WTC11 (cell line): ENCODE measurements at regions not wholly inside any gene's neighbourhood (a gene's known extent, or its start where the extent isn't known, plus 50 kb on each side); places are given as distances from the start of the nearest gene placed in this dataset.

Source experiments
- ATAC-seq: fragments of 200-7000 bp; cut with Tn5 transposase; 2 replicates; pipeline ENCODE4 v1.10.0; 2021; ENCODE audit warnings: mild to moderate bottlenecking, moderate library complexity
- CTCF ChIA-PET: fragments of 300-600 bp; sonication (Branson Sonifier 250); formaldehyde crosslinking; loops from one replicate; lab custom pipeline; 2021; ENCODE audit warnings: antibody characterized with exemption; lab: Charles Lee
- POLR2A ChIA-PET: fragments of 350-600 bp; sonication (Branson Sonifier 250); formaldehyde crosslinking; loops from one replicate; lab custom pipeline; 2021; ENCODE audit warnings: antibody characterized with exemption; lab: Charles Lee
- DNase-seq: peaks from one replicate; pipeline ENCODE4 v3.0.0; 2021; ENCODE audit warnings: low spot score
- H3K27ac Mint-ChIP-seq: 2 replicates; pipeline ENCODE4 v1.8.0; 2021; ENCODE audit warnings: mixed read lengths
- H3K27me3 Mint-ChIP-seq: 2 replicates; pipeline ENCODE4 v1.8.0; 2021; ENCODE audit warnings: low read depth, mild to moderate bottlenecking, moderate library complexity, mixed read lengths
- H3K36me3 Mint-ChIP-seq: 2 replicates; pipeline ENCODE4 v1.8.0; 2021; ENCODE audit warnings: mixed read lengths
- H3K4me1 Mint-ChIP-seq: 2 replicates; pipeline ENCODE4 v1.8.0; 2022; ENCODE audit warnings: mixed read lengths
- H3K4me3 Mint-ChIP-seq: 2 replicates; pipeline ENCODE4 v1.8.0; 2021; ENCODE audit warnings: mild to moderate bottlenecking, moderate library complexity, mixed read lengths
- H3K9me3 Mint-ChIP-seq: 2 replicates; pipeline ENCODE4 v1.8.0; 2021; ENCODE audit warnings: mixed read lengths
- E2F5 ChIP-seq: sonication (generic); formaldehyde crosslinking; IDR thresholded peaks from 2 replicates; pipeline ENCODE4 v1.8.1; 2022; ENCODE audit warnings: mild to moderate bottlenecking, moderate library complexity, missing genetic modification reagents
- ESRRA ChIP-seq: sonication (generic); formaldehyde crosslinking; IDR thresholded peaks from 2 replicates; pipeline ENCODE4 v1.8.1; 2022; ENCODE audit warnings: mild to moderate bottlenecking, missing genetic modification reagents, borderline replicate concordance
- FOXJ3 ChIP-seq: sonication (generic); formaldehyde crosslinking; IDR thresholded peaks from 2 replicates; pipeline ENCODE4 v1.9.0; 2021; ENCODE audit warnings: missing genetic modification reagents, mild to moderate bottlenecking, borderline replicate concordance
- FOXP1 ChIP-seq: sonication (generic); formaldehyde crosslinking; IDR thresholded peaks from 2 replicates; pipeline ENCODE4 v1.8.0; 2022; ENCODE audit warnings: missing genetic modification reagents, mild to moderate bottlenecking, moderate library complexity, borderline replicate concordance
- GABPB1 ChIP-seq: sonication (generic); formaldehyde crosslinking; IDR thresholded peaks from 2 replicates; pipeline ENCODE4 v1.8.1; 2023; ENCODE audit warnings: mild to moderate bottlenecking, missing genetic modification reagents
- HMGA2 ChIP-seq: fragments of 250-450 bp; sonication (Bioruptor Pico); IDR thresholded peaks from 2 replicates; pipeline ENCODE4 v1.4.0; 2021; ENCODE audit warnings: mild to moderate bottlenecking, moderate library complexity
- JUN ChIP-seq: sonication (generic); formaldehyde crosslinking; IDR thresholded peaks from 2 replicates; pipeline ENCODE4 v1.8.0; 2023; ENCODE audit warnings: mild to moderate bottlenecking, missing genetic modification reagents
- MXD4 ChIP-seq: fragments of 250-450 bp; sonication (Bioruptor Pico); IDR thresholded peaks from 2 replicates; pipeline ENCODE4 v1.8.0; 2021; ENCODE audit warnings: mild to moderate bottlenecking, moderate library complexity, borderline replicate concordance
- MYBL2 ChIP-seq: sonication (generic); formaldehyde crosslinking; IDR thresholded peaks from 2 replicates; pipeline ENCODE4 v1.8.1; 2023; ENCODE audit warnings: mild to moderate bottlenecking, moderate library complexity, missing genetic modification reagents
- NR3C1 ChIP-seq: sonication (generic); formaldehyde crosslinking; conservative IDR thresholded peaks from 2 replicates; pipeline ENCODE4 v1.8.1; 2023; ENCODE audit warnings: low read depth, mild to moderate bottlenecking, missing genetic modification reagents
- OVOL2 ChIP-seq: fragments of 250-450 bp; sonication (Bioruptor Pico); IDR thresholded peaks from 2 replicates; pipeline ENCODE4 v1.9.0; 2021; ENCODE audit warnings: mild to moderate bottlenecking, borderline replicate concordance
- RORB ChIP-seq: fragments of 250-450 bp; sonication (Bioruptor Pico); IDR thresholded peaks from 2 replicates; pipeline ENCODE4 v1.9.0; 2021; ENCODE audit warnings: mild to moderate bottlenecking
- STAT6 ChIP-seq: sonication (generic); formaldehyde crosslinking; conservative IDR thresholded peaks from 2 replicates; pipeline ENCODE4 v1.8.1; 2023; ENCODE audit warnings: mild to moderate bottlenecking, low read depth, missing genetic modification reagents, moderate library complexity
- TEAD1 ChIP-seq: sonication (generic); formaldehyde crosslinking; IDR thresholded peaks from 2 replicates; pipeline ENCODE4 v1.8.0; 2022; ENCODE audit warnings: mild to moderate bottlenecking, missing genetic modification reagents
- ZNF317 ChIP-seq: sonication (generic); formaldehyde crosslinking; IDR thresholded peaks from 2 replicates; pipeline ENCODE4 v1.8.1; 2023; ENCODE audit warnings: low read depth, mild to moderate bottlenecking, moderate library complexity, missing genetic modification reagents, borderline replicate concordance
- ZNF416 ChIP-seq: fragments of 250-450 bp; sonication (Bioruptor Pico); IDR thresholded peaks from 2 replicates; pipeline ENCODE4 v1.9.0; 2021; ENCODE audit warnings: mild to moderate bottlenecking, inconsistent platforms
- TF ChIP-seq, protein P1 (sequence below): sonication (generic); formaldehyde crosslinking; IDR thresholded peaks from 2 replicates; pipeline ENCODE4 v1.8.0; 2022; ENCODE audit warnings: missing genetic modification reagents
- TF ChIP-seq, protein P2 (sequence below): sonication (generic); formaldehyde crosslinking; IDR thresholded peaks from 2 replicates; pipeline ENCODE4 v1.8.1; 2022; ENCODE audit warnings: missing genetic modification reagents, borderline replicate concordance
- TF ChIP-seq, protein P3 (sequence below): sonication (generic); formaldehyde crosslinking; IDR thresholded peaks from 2 replicates; pipeline ENCODE4 v1.8.1; 2023; ENCODE audit warnings: mild to moderate bottlenecking, missing genetic modification reagents
- TF ChIP-seq, protein P4 (sequence below): sonication (generic); formaldehyde crosslinking; IDR thresholded peaks from 2 replicates; pipeline ENCODE4 v1.8.0; 2023; ENCODE audit warnings: missing genetic modification reagents
- TF ChIP-seq, protein P5 (sequence below): sonication (generic); formaldehyde crosslinking; IDR thresholded peaks from 2 replicates; pipeline ENCODE4 v1.8.0; 2022; ENCODE audit warnings: mild to moderate bottlenecking, missing genetic modification reagents

DNA sequence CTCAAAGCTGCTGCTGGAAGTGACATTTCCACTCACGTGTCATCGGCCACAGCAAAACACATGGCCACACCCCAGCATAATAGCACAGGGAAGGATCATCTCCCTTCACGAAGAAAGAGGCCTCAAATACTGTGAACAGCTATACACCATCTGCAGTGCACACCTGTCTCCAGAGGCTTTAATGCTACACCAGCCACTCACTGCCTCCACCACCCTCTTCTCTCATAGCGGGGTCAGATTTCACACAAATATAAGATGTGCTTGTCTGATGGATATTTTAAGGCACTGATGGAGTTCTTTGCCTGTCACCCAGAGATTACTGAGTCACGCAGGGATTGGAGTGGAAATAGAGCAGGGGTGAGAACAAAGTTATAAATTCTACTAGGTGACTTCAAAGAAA, 374.0 kb downstream of the ZNF516 start:
- DNase-seq (no peak), ATAC-seq (no peak)
- H3K27ac Mint-ChIP-seq = no peak overlapping the region
- CTCF ChIA-PET = no interaction called here
- H3K4me1 Mint-ChIP-seq = no peaks in the 10 kb centered on the region
- no peak overlapping the region for H3K4me3 Mint-ChIP-seq
- H3K27me3 Mint-ChIP-seq = no peaks in the 10 kb centered on the region
- peaks cover 4% of the 10 kb centered on the region; the same call in 1 of the 2 replicates for H3K9me3 Mint-ChIP-seq
- POLR2A ChIA-PET = no interaction called here
- no peak for TF ChIP-seq ZNF317 (CRISPR knock-in tag)
- TF ChIP-seq MXD4 (CRISPR knock-in tag) = no peak
- no peak for TF ChIP-seq FOXJ3 (CRISPR knock-in tag)
- no peak for TF ChIP-seq E2F5 (CRISPR knock-in tag)
- no peak for TF ChIP-seq TEAD1 (CRISPR knock-in tag)
- TF ChIP-seq JUN = no peak
- H3K36me3 Mint-ChIP-seq = no peaks in the 10 kb centered on the region

GRCh38 chr18:76115580-76115979, 379.5 kb downstream of the ZNF516 start:
- no peak for ATAC-seq
- POLR2A ChIA-PET = no interaction called here
- H3K4me3 Mint-ChIP-seq = no peak overlapping the region
- no peaks in the 10 kb centered on the region for H3K27me3 Mint-ChIP-seq
- no peaks in the 10 kb centered on the region for H3K36me3 Mint-ChIP-seq
- no peak for TF ChIP-seq STAT6 (CRISPR knock-in tag)
- TF ChIP-seq, protein P1, sequence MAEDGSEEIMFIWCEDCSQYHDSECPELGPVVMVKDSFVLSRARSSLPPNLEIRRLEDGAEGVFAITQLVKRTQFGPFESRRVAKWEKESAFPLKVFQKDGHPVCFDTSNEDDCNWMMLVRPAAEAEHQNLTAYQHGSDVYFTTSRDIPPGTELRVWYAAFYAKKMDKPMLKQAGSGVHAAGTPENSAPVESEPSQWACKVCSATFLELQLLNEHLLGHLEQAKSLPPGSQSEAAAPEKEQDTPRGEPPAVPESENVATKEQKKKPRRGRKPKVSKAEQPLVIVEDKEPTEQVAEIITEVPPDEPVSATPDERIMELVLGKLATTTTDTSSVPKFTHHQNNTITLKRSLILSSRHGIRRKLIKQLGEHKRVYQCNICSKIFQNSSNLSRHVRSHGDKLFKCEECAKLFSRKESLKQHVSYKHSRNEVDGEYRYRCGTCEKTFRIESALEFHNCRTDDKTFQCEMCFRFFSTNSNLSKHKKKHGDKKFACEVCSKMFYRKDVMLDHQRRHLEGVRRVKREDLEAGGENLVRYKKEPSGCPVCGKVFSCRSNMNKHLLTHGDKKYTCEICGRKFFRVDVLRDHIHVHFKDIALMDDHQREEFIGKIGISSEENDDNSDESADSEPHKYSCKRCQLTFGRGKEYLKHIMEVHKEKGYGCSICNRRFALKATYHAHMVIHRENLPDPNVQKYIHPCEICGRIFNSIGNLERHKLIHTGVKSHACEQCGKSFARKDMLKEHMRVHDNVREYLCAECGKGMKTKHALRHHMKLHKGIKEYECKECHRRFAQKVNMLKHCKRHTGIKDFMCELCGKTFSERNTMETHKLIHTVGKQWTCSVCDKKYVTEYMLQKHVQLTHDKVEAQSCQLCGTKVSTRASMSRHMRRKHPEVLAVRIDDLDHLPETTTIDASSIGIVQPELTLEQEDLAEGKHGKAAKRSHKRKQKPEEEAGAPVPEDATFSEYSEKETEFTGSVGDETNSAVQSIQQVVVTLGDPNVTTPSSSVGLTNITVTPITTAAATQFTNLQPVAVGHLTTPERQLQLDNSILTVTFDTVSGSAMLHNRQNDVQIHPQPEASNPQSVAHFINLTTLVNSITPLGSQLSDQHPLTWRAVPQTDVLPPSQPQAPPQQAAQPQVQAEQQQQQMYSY (CRISPR knock-in tag) = no peak
- TF ChIP-seq, protein P2, sequence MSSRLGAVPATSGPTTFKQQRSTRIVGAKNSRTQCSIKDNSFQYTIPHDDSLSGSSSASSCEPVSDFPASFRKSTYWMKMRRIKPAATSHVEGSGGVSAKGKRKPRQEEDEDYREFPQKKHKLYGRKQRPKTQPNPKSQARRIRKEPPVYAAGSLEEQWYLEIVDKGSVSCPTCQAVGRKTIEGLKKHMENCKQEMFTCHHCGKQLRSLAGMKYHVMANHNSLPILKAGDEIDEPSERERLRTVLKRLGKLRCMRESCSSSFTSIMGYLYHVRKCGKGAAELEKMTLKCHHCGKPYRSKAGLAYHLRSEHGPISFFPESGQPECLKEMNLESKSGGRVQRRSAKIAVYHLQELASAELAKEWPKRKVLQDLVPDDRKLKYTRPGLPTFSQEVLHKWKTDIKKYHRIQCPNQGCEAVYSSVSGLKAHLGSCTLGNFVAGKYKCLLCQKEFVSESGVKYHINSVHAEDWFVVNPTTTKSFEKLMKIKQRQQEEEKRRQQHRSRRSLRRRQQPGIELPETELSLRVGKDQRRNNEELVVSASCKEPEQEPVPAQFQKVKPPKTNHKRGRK = no peak
- no peak for TF ChIP-seq ESRRA
- TF ChIP-seq, protein P3, sequence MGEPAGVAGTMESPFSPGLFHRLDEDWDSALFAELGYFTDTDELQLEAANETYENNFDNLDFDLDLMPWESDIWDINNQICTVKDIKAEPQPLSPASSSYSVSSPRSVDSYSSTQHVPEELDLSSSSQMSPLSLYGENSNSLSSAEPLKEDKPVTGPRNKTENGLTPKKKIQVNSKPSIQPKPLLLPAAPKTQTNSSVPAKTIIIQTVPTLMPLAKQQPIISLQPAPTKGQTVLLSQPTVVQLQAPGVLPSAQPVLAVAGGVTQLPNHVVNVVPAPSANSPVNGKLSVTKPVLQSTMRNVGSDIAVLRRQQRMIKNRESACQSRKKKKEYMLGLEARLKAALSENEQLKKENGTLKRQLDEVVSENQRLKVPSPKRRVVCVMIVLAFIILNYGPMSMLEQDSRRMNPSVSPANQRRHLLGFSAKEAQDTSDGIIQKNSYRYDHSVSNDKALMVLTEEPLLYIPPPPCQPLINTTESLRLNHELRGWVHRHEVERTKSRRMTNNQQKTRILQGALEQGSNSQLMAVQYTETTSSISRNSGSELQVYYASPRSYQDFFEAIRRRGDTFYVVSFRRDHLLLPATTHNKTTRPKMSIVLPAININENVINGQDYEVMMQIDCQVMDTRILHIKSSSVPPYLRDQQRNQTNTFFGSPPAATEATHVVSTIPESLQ = no peak
- no peak for TF ChIP-seq OVOL2 (CRISPR knock-in tag)
- no peak for TF ChIP-seq NR3C1 (CRISPR knock-in tag)
- TF ChIP-seq MYBL2 (CRISPR knock-in tag) = no peak
- no peak for TF ChIP-seq GABPB1 (CRISPR knock-in tag)
- TF ChIP-seq HMGA2 = no peak
- TF ChIP-seq, protein P4, sequence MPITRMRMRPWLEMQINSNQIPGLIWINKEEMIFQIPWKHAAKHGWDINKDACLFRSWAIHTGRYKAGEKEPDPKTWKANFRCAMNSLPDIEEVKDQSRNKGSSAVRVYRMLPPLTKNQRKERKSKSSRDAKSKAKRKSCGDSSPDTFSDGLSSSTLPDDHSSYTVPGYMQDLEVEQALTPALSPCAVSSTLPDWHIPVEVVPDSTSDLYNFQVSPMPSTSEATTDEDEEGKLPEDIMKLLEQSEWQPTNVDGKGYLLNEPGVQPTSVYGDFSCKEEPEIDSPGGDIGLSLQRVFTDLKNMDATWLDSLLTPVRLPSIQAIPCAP (CRISPR knock-in tag) = no peak
- TF ChIP-seq, protein P5, sequence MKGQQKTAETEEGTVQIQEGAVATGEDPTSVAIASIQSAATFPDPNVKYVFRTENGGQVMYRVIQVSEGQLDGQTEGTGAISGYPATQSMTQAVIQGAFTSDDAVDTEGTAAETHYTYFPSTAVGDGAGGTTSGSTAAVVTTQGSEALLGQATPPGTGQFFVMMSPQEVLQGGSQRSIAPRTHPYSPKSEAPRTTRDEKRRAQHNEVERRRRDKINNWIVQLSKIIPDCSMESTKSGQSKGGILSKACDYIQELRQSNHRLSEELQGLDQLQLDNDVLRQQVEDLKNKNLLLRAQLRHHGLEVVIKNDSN (CRISPR knock-in tag) = no peak
- TF ChIP-seq RORB (CRISPR knock-in tag) = no peak
- TF ChIP-seq ZNF416 = no peak
- no peak for TF ChIP-seq FOXP1 (CRISPR knock-in tag)
- peaks cover 14% of the 10 kb centered on the region for H3K9me3 Mint-ChIP-seq
- no peaks in the 10 kb centered on the region for H3K4me1 Mint-ChIP-seq
- no peak overlapping the region for H3K27ac Mint-ChIP-seq
- DNase-seq = no peak
- CTCF ChIA-PET = no interaction called here
